OCI-LY7 (cell line): ENCODE measurements at regions not wholly inside any gene's neighbourhood (a gene's known extent, or its start where the extent isn't known, plus 50 kb on each side); places are given as distances from the start of the nearest gene placed in this dataset.

Source experiments
- CTCF ChIP-seq: fragments of 200-600 bp; sonication (generic); conservative IDR thresholded peaks from 2 replicates; pipeline ENCODE4 v1.5.1; 2014; ENCODE audit warnings: mild to moderate bottlenecking, antibody characterized with exemption, low read length, moderate library complexity, mixed read lengths
- EZH2phosphoT487 ChIP-seq: fragments of 200-600 bp; sonication (generic); IDR thresholded peaks from 2 replicates; pipeline ENCODE4 v1.6.1; 2018; ENCODE audit warnings: low read depth, borderline replicate concordance, mild to moderate bottlenecking, mixed run types, antibody characterized with exemption, low read length, moderate library complexity, mixed read lengths

DNA sequence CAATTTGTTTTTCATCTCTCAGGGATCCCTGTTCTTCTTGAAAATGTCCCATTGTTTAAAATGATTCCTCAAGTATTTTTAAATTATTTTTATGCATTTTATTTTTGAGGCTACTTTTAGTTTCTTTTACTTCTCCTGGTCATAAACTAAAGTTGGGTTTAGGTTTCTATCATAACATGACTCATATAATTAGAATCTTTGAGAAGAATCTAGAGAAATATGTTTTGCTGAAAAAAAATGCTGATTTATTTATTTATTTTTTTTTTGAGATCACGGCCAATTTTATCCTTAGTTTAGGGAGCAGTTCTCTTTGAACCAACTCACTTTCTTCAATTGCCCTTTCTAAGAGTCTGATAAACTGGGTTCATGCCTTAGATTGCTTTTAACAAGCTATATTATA, 1157.1 kb downstream of the BCL11B start:
- TF ChIP-seq CTCF: no peak
- no peak for TF ChIP-seq EZH2phosphoT487
